Sigmoid colon (tissue), 4 donors: ENCODE measurements at regions not wholly inside any gene's neighbourhood (a gene's known extent, or its start where the extent isn't known, plus 50 kb on each side); places are given as distances from the start of the nearest gene placed in this dataset.

ENCODE experiments used
- EP300 ChIP-seq, 4 donors: sonication (generic); formaldehyde crosslinking; IDR thresholded peaks; one replicate each; pipeline ENCODE4 v1.6.1; 2017; ENCODE audit warnings: antibody characterized with exemption in 4 of 4
- POLR2A ChIP-seq, 2 donors: fragments of 450-650 bp; IDR thresholded peaks; one replicate each; pipeline ENCODE4 v1.6.1; 2016; ENCODE audit warnings: antibody characterized with exemption in 2 of 2, mild to moderate bottlenecking in 2 of 2, moderate library complexity in 2 of 2
- POLR2AphosphoS5 ChIP-seq, 4 donors: sonication (generic); formaldehyde crosslinking; IDR thresholded peaks; one replicate each; pipeline ENCODE4 v1.6.1; 2017; ENCODE audit warnings: antibody characterized with exemption in 4 of 4
- TF ChIP-seq, protein P1 (sequence below), 4 experiments: fragments of 450-650 bp in 3 of 4; fragments of 200-600 bp in 1 of 4; IDR thresholded peaks; one replicate each; pipeline ENCODE4 v1.5.1; 2016 to 2019; ENCODE audit warnings: antibody characterized with exemption in 4 of 4, mild to moderate bottlenecking in 3 of 4, moderate library complexity in 2 of 4

DNA sequence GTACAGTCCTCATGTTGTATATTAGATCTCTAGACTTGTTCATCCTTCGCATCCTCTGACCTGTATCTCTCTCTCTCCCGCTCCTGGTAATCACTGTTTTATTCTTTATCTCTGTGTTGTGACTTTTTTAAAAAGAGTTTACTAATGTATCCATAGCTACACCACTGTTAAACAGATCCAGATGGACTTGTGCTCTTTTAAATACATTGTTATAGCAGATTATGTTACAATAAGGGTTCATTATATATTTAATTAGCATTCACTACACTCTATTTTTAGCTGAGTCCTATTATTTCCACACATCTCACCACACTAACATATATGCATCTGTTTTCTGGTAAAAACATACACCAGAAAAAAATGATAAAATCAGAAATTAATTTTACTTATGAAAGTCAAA is 90.5 kb downstream of the RBM43 start:
- TF ChIP-seq, protein P1, sequence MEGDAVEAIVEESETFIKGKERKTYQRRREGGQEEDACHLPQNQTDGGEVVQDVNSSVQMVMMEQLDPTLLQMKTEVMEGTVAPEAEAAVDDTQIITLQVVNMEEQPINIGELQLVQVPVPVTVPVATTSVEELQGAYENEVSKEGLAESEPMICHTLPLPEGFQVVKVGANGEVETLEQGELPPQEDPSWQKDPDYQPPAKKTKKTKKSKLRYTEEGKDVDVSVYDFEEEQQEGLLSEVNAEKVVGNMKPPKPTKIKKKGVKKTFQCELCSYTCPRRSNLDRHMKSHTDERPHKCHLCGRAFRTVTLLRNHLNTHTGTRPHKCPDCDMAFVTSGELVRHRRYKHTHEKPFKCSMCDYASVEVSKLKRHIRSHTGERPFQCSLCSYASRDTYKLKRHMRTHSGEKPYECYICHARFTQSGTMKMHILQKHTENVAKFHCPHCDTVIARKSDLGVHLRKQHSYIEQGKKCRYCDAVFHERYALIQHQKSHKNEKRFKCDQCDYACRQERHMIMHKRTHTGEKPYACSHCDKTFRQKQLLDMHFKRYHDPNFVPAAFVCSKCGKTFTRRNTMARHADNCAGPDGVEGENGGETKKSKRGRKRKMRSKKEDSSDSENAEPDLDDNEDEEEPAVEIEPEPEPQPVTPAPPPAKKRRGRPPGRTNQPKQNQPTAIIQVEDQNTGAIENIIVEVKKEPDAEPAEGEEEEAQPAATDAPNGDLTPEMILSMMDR (IDR thresholded peaks at IDR 0.05): no peak
- TF ChIP-seq POLR2A (IDR thresholded peaks at IDR 0.05) (no peak), POLR2AphosphoS5 (IDR thresholded peaks at IDR 0.05) (no peak), EP300 (IDR thresholded peaks at IDR 0.05) (no peak)
